Epithelial cell of prostate (primary cell): ENCODE measurements at regions not wholly inside any gene's neighbourhood (a gene's known extent, or its start where the extent isn't known, plus 50 kb on each side); places are given as distances from the start of the nearest gene placed in this dataset.

Experiments used
- DNase-seq: peaks from one replicate; pipeline ENCODE4 v3.0.0-alpha.2; 2011; ENCODE audit warnings: low read depth, low spot score
- H3K27ac ChIP-seq: fragments of 450-650 bp; 2 replicates; pipeline ENCODE4 v1.5.1; 2017; ENCODE audit warnings: mild to moderate bottlenecking

DNA sequence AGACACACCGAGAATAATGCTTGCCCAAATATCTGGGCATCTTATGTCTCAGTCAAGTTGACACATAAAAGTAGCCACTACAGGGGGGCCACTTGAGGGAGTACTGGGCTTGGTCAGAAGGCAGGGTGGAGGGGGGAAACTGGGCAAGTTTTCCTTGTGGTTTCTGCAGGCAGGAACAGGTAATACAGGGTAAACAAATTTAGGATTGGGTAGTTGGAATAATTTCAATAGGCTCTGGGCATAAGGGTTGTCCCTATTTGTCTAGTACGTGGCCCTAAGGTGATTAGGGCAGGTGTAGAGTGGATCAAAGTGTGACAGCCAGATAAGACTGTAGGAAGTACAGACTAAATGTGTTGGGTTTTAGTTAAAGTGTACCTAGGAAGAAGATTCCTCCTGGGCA, 353.1 kb downstream of the TLE4 start:
- DNase-seq, result no peak

DNA sequence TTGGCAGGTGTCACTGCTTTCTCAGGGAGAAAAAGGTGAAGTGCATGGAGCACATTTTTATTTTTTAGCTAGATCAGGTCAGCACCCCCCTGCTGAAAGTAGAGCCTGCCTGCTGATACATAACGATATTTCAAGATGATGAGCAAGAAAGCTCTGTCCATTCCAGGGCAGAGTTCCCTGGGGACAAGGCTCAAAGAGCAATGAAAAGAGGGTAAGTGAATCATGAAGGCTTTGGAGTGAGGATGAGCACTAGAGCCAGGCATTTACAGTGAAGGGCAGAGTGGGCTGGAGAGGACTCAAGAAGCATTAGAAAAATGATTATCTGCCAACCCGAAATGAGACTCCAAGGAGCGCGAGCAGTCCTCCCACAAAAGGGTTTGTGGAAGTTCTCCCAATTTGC, 345.7 kb downstream of the TLE4 start:
- no peak overlapping the region for H3K27ac ChIP-seq
- DNase-seq, result no peak

More for the DNA sequence above, 353.1 kb downstream of the TLE4 start:
- no peak overlapping the region for H3K27ac ChIP-seq

DNA sequence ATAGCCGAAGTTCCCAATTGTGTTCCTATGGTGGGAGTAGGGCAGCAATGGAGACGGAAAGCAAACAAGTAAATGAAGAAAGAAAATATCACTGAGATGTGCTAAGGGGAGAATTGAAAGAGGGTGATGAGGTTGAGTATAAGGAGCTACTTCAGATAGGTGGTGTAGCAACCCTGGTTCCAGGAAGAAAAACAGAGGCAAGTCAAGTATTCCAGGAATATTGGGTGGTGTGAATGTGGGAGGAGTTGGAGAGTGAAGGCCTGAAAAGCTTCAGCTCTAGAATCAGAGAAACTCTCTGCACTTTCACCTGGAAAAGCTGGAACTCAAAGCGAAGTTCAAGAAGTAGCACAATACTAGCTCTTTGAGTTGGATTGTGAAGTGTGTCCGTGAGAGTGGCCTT, 342.1 kb downstream of the TLE4 start:
- DNase-seq, result no peak

DNA sequence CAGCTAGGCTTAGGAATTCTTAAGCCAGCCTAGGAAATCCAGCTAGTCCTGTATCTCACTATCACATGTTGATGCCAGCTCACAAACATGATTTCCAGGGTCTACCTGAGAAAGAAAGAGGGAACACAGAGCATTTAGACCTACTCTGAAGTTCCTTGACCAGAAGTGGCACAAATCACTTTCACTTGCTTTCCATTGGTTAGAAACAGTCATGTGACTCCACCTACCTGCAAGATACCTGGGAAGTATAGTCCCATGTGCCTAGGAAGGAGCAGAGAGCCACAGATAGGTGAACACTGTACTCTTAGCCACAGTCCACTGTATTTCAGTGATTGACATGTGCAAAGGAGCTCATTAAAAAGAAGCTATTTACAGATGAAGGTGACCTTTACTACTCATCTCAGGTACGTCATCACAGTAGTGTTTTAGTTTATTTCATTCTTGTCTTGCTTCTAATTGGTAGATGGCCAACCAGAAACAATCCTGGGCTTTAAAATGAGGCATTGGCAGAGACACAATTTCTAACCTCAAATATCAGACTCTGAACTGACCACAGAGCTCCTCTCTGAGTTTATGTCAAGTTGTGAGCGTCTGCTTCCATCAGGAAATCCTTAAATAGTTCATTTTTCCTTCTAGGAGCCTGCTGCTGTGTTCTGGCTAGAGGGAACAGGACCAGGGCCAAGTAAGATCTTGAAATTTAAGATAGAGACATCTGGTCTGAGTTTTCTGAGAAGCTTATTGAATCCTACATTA, 340.7 kb downstream of the TLE4 start:
- DNase-seq, result no peak
- H3K27ac ChIP-seq, result no peak overlapping the region

More for the DNA sequence above, 342.1 kb downstream of the TLE4 start:
- H3K27ac ChIP-seq, result no peak overlapping the region

DNA sequence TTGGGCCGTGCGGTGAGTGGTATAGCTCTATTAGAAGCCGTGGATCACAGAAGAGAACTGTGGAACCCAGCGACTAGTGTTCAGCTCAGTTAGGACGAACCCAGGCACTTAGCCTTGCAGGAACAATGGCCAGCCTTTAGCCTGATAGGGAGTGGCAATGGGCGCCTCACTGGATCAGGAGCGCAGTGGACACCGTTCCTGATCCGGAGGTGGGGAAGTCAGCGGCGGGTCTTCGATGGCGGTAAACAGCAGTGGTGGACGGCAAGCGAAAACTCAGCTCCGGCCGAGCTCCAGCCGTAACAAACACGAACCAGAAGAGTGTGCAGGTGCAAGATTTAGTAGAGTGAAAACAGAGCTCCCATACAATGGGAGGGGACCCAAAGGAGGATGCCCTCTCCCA, 340.0 kb downstream of the TLE4 start:
- H3K27ac ChIP-seq, result no peak overlapping the region
- no peak for DNase-seq

DNA sequence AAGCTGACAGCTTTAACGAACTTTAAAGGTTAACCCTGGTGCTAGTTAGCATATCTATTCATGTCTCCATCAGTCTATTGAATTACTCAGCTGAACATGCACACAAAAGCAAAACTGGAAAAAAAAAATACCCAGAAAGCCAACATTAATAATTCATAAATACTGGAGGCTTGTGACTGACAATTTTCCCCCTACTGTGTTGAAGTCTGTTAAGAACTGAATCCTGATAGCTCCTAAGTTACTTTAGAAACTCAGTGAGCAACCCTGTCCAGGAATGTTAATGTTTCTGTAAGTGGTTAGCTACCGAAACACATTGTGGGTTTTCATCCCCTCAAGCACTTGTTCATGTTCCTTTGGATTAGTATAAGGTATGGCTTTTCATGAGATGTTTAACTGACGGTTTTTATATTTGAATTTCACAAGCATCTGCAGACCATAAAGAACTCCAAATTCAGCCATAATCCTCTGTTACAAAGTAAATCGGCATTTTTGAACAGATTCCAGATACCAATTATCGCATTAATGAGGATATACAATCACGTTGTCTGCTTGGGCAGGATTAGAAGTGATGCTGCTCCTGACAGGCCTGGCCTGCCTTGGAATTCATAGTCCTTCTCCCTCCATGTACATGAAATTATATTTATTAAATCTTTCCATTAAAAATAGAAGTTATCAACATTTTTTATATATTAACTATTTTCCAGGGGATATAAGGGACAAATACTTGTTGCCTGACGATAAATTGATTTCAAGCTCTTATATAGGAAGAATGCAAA, 331.2 kb downstream of the TLE4 start:
- H3K27ac ChIP-seq, result no peak overlapping the region
- no peak for DNase-seq

DNA sequence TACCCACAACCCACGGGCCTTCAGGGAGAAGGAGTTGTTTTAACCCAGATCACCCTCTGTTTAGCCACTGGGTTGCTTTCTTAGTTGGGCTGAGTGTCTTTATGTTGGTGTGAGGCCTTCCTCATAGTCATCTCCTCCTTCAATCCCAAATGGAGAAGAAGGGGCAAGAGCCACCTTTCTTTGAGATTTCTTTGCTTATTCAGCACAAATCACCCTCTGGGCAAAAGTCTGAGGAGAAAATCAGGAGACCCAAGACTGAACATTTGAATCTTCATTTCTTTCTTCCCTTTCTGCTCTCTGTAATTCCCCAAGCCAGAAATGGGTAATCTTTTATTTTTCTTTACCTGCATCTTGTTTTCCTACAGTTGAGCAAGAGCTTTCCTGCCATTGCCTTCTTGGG, 329.0 kb downstream of the TLE4 start:
- no peak for DNase-seq
- H3K27ac ChIP-seq, result no peak overlapping the region

DNA sequence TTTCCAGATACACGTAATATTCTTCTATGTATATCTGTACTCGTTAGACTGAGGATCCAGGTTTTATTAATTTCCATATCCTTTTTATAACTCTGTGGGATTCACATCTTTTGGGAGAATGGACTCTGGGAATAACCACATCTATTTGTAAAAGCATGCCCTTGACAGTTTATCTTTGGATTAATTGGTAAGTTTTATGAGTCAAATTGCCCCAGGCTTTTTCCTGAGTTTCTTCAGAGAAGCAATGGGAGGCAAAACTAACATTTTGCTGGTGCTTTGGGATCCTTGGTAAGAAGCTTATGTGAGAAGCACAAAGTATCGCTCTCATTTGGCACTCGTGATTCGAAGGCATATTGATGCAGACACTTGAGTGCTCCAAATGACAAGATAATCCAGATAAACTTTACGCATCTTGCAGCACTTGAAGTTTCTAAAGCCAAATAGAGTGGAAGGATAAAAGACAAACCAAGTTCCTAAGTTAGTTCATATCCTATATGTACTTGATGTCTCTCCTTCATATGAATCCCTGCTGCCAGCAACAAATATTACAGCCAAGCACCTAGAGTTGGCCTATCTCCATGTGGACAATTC, 324.7 kb downstream of the TLE4 start:
- H3K27ac ChIP-seq, result no peak overlapping the region
- no peak for DNase-seq

DNA sequence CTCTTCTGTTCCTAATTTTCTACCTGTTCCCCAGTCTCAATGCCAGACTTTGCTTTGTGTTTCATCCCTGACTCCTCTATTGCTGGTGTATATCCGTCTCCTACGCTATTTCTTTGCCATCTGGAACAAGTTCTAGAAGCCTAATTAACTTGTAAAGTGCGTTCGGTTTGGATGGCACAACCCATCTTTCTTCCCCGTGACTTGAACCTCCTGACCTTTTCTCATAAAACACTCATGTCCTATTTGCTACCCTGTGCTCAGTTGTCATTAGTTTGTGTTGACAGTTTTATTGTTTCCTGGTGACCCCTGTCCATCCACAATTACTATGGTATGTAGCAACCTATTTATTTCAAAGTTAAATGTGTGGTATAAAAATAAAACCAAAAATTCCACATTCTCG, 323.5 kb downstream of the TLE4 start:
- no peak for DNase-seq
- H3K27ac ChIP-seq, result no peak overlapping the region

DNA sequence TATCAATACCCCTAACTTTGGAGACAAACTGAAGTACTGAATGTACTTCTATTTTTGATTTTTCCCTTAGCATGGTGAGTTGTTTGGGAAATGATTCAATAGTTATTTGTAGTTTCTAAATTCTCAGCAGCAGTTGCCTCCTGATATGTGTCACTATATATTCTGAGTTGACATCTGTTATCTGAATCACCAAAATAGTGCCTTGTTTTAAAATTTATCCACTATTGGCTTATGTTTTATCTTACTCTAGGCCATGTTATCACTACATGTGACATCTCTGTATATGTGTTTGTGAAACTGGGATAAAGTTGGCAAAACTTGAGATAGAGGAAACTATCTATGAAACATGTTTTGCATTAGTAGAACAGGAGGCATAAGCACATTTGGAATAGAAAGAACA, 317.6 kb downstream of the TLE4 start:
- no peak for DNase-seq
- H3K27ac ChIP-seq, result no peak overlapping the region

DNA sequence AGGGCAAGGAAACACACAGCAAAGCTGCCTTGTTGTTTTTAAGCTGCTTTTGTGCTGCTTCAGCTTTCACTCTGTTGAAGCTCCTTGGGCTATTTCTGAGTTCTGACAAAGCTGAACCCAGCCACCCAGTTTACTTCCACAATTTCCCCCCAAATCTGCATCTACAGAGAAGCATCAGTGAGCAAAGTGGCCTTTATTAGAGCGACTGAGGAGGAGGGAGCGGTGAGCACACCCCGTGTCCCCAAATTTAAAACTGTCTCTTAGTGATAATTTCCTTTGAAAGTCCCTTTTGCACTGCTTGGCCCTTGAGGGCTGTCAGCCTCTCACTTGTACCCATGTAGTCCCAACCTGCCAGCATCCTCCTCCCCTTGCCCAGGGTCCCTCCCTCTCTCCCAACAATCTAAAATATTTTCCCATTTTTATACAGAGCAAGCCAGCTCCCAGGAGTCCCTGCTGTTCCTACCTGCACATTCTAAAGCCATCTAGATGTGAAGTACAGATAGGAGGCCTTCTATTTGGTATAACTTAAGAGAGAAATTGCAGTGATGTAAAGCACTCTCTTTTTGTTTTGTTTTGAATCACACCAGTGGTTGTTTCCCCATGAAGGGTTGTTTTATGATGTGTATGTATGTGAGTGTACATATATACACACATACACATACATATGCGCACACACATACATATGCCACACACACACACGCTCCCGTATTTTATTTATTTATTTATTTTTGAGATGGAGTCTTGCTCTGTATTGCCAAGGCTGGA, 313.5 kb downstream of the TLE4 start:
- no peak overlapping the region for H3K27ac ChIP-seq
- DNase-seq, result no peak

DNA sequence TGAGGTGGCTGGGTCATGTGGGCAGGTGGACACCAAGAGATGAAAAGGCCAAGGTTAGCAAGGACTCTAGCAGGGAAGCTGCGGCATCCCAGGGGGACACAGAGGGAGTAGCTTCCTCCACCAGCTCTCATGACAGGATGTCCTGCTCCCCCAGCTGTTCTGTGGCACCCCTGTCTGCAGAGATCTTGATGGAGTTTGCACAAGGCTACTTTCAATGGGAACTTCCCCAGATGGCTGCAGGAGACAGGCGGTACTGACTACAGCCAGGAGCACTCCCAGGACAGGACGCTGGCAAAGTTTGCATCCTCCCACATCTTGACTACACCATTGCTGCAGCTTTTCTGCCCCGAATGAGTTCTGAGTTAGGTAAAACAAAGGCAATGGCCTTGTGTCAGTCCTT, 312.8 kb downstream of the TLE4 start:
- no peak for DNase-seq
- H3K27ac ChIP-seq, result no peak overlapping the region

DNA sequence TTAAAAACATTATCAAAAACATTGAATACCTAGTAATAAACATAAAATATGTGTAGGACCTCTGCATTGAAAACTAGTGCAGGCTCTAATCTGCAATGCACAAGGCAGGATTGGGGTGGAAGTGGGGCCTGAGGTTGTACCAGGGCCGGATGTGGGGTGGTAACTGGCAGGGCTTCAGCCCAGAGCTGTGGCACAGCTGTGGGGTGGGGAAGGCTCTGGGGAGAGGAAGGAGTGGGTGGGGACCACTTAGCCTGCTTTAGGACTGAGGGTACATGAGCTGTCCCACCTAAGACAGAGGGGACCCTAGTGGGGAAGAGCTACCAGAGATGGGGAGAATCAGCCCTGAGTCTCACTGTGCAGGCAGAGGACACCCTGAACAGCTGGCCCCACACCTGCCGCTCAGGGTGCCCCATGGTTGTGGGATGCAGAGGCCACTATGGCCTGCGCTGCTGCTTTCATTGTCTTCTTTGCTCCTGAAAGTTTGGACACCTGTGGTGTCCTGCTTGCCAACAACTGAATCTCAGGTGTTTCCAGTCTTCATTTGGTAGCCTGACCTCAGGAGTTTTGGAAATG, 311.4 kb downstream of the TLE4 start:
- no peak for DNase-seq
- H3K27ac ChIP-seq, result no peak overlapping the region

DNA sequence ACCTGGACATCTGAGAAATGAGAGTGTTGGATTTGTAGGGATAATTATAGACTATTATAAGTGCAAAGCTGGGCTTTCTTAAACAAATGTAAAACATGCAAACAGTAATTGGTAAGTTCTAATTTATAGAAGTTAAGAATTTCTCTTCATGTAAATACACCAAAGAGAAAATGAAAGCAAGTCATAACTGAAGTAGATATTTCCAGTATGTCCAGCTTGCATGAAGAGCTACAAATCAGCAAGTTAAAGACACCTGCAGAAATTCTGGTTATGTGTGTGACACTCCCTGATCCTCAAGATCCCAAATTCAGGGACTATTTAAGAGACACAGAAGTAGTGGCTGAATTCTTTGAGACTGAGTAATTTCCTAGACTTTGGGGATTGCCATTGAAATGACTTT, 308.9 kb downstream of the TLE4 start:
- DNase-seq, result no peak
- H3K27ac ChIP-seq, result no peak overlapping the region

DNA sequence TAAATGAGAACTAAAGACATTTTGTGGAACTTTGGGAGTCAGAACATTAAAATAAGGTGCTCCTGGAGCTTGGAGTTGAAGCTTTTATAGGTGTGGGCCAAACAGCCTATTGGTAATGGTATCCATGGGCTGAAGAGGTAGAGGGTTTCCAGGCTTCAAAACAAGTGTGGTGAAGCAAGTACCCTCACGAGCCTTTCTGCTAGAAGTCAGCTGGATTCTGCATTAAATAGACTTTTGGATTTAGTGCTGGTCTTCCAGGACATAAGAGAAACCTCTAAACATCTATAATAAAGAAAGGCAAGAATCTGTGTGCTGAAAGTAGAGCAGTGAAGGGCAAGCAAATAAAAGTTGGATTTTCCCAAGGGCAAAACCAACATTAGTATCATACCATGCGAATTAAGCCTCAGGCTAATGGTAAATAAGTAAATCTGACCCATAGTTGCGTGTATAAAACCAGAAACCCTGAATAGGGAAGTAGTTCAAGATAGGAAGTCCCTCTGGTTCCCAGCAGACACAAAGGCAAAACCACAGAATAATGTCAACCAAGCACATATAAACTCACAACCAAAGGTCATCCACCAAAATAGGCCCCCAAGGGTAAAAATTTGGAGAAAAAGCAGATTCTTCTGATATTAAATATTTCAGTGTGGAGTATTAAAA, 306.3 kb downstream of the TLE4 start:
- no peak overlapping the region for H3K27ac ChIP-seq
- DNase-seq, result no peak

DNA sequence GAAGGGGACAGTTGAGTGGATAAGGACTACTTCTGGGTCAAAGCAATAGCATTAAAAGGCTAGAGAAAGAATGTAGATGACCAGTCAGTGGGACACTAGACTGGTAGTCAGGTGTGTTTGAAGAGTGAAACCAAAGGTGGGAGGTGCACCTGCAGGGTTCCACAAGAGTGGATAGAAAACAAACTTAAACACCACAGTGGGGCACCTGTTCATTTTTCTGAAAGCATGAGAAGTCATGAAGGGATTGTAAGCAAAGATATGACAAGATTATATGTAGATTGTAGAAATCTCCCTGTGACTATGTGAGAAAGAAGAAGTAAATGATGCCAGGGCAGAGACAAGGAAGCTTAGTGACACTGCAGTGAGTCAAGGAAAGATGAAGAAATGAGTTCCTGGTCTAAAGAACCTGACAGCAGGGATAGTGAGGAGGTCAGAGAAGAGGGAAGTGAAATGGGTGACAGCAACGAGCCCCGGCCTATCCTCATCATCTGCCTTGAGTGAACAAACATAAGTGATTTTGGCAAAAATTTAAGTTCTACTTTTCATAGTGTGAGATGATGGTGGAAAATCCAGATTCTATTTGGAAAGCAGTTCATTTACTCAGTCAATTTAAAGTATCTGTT, 296.9 kb downstream of the TLE4 start:
- H3K27ac ChIP-seq, result no peak overlapping the region
- DNase-seq, result no peak

DNA sequence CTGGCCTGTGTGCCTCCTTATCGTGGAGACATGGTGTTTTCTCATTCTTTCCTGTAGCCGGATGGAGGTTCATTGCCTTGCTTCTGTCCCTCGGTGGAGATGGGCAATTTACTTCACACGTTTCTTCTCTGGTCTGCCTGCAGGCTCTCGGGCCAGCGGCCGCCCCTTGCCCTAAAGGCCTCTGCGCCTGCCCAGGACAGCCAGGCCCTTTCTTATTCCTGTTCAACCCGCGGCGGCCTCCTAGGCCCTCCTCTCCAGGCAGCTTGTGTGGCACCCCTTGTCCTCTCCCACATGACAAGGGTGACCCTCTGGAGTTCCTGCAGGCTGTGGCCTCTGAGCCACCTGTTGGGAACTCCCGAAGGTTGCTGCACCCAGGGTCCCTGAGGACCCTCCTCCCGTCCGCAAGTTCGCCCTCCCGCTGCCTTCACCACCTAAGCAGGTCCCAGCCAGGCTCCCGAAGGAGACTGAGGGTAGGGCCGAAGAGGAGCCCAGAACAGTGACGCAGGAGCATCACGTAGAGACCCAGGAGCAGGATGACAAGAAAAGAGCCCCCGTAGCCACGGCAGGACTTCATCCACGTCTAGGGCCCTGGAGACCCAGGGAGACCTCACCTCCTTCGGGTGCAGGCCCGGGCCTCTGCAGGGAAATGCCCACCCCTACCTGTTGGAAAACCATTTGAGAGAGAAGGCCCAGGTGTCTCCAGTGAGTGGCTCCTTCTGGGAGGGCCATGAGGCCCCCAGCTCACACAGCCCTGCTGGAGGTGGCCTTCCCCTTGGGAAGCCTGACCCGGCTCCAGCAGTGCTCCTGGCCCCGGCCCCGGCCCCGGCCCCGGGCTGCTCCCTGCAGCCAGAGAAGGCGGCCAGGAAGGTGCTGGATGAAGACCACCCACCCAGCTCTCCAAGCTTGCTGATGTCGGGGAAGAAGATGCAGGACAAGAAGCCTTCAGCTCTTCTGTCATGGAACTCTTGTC, 291.4 kb downstream of the TLE4 start:
- DNase-seq, result no peak
- H3K27ac ChIP-seq, result no peak overlapping the region

DNA sequence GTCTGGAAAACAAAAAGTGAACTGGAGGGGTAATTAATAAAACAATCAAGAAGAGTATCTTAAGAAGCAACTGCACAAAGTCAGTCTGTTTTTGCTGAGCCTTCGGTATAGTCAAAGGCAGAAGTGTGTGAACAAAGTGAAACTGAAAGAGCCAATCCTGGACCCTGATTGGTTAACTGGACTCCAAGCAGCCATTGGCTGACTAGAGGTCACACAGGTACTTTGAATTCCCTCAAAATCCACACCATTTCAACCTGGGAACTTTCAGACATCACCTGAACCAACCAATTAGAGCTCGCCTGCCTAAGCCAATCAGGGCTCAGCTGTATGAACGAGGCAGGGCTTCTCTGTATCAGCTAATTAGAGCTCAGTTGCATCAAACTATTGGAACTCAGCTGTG, 286.7 kb downstream of the TLE4 start:
- no peak for DNase-seq
- no peak overlapping the region for H3K27ac ChIP-seq
